Neural crest cell (in vitro differentiated cells): ENCODE measurements at regions not wholly inside any gene's neighbourhood (a gene's known extent, or its start where the extent isn't known, plus 50 kb on each side); places are given as distances from the start of the nearest gene placed in this dataset.

Experiments
- DNase-seq: peaks from one replicate; pipeline ENCODE4 v3.0.0; 2021; ENCODE audit warnings: low read depth, mixed read lengths, low spot score
- H3K27ac Mint-ChIP-seq: one replicate; pipeline ENCODE4 v1.8.0; 2021; ENCODE audit warnings: mild to moderate bottlenecking, mixed read lengths; ENCODE audit not compliant: unreplicated experiment
- H3K27me3 Mint-ChIP-seq: 2 replicates; pipeline ENCODE4 v1.8.0; 2021; ENCODE audit warnings: low read depth, mild to moderate bottlenecking, mixed read lengths
- H3K36me3 Mint-ChIP-seq: 2 replicates; pipeline ENCODE4 v1.8.0; 2021; ENCODE audit warnings: low read depth, mild to moderate bottlenecking, mixed read lengths
- H3K4me1 Mint-ChIP-seq: 2 replicates; pipeline ENCODE4 v1.8.0; 2021; ENCODE audit warnings: mixed read lengths
- H3K4me3 Mint-ChIP-seq: one replicate; pipeline ENCODE4 v1.8.0; 2021; ENCODE audit warnings: mild to moderate bottlenecking, mixed read lengths
- H3K9me3 Mint-ChIP-seq: 2 replicates; pipeline ENCODE4 v1.8.0; 2021; ENCODE audit warnings: mixed read lengths
- CTCF ChIP-seq: fragments of 200-600 bp; sonication (generic); conservative IDR thresholded peaks from 2 replicates; pipeline ENCODE4 v1.5.0; 2021; ENCODE audit warnings: antibody characterized with exemption, mild to moderate bottlenecking

- no peak for TF ChIP-seq CTCF
- H3K27me3 Mint-ChIP-seq = no peaks in the 10 kb centered on the region
- no peaks in the 10 kb centered on the region for H3K9me3 Mint-ChIP-seq
- H3K36me3 Mint-ChIP-seq = no peaks in the 10 kb centered on the region
- DNase-seq = no peak
- peak overlapping the region; percentile 37 for H3K27ac Mint-ChIP-seq
- H3K4me1 Mint-ChIP-seq = peaks cover 12% of the 10 kb centered on the region
- no peak overlapping the region for H3K4me3 Mint-ChIP-seq
These were observed 445.3 kb upstream of the ZNF462 start for GRCh38 chr9:106417685-106418084.

- no peak overlapping the region for H3K27ac Mint-ChIP-seq
- H3K9me3 Mint-ChIP-seq = no peaks in the 10 kb centered on the region
- no peak for TF ChIP-seq CTCF
These were observed 443.1 kb upstream of the ZNF462 start for GRCh38 chr9:106419829-106420228.

DNA sequence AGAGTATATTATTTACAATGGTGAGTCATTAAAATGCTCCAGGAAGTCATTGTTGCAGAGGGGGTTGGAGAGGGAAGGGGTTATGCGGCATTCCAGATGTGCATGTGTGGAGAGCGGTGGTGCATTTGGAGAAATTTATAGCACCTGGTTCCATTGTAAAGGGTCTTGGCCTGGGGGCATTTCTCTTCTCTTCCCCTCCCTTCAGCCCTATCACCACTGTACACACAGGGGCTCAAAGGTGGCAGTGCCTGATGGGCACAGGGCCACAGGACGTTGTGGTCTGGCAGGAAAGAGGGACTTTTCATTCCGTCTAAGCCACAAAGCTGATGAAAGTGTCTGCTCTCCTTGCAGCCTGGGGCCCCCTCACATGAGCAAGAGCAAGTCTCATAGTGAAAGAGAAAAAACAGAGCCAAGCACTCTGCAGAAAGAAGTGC, 442.4 kb upstream of the ZNF462 start:
- Mint-ChIP-seq H3K4me1 (peaks cover 8% of the 10 kb centered on the region), H3K9me3 (no peaks in the 10 kb centered on the region), H3K36me3 (no peaks in the 10 kb centered on the region), H3K4me3 (no peak overlapping the region), H3K27ac (no peak overlapping the region), H3K27me3 (no peaks in the 10 kb centered on the region)
- TF ChIP-seq CTCF = no peak
- no peak for DNase-seq

More at GRCh38 chr9:106419829-106420228, 443.1 kb upstream of the ZNF462 start:
- Mint-ChIP-seq H3K4me1 (peaks cover 8% of the 10 kb centered on the region), H3K27me3 (no peaks in the 10 kb centered on the region), H3K4me3 (no peak overlapping the region), H3K36me3 (no peaks in the 10 kb centered on the region)
- no peak for DNase-seq

GRCh38 chr9:106421772-106422171, 441.2 kb upstream of the ZNF462 start:
- no peak overlapping the region for H3K27ac Mint-ChIP-seq

GRCh38 chr9:106423575-106423974, 439.4 kb upstream of the ZNF462 start:
- peaks cover 5% of the 10 kb centered on the region for H3K9me3 Mint-ChIP-seq

More at GRCh38 chr9:106421772-106422171, 441.2 kb upstream of the ZNF462 start:
- no peak overlapping the region for H3K4me3 Mint-ChIP-seq
- no peaks in the 10 kb centered on the region for H3K36me3 Mint-ChIP-seq
- DNase-seq = no peak
- TF ChIP-seq CTCF = no peak
- peaks cover 4% of the 10 kb centered on the region for H3K9me3 Mint-ChIP-seq
- no peaks in the 10 kb centered on the region for H3K27me3 Mint-ChIP-seq
- H3K4me1 Mint-ChIP-seq = peaks cover 8% of the 10 kb centered on the region

More at GRCh38 chr9:106423575-106423974, 439.4 kb upstream of the ZNF462 start:
- TF ChIP-seq CTCF = no peak
- no peaks in the 10 kb centered on the region for H3K36me3 Mint-ChIP-seq
- DNase-seq = no peak
- H3K4me3 Mint-ChIP-seq = no peak overlapping the region
- no peaks in the 10 kb centered on the region for H3K27me3 Mint-ChIP-seq
- H3K4me1 Mint-ChIP-seq = peaks cover 8% of the 10 kb centered on the region
- H3K27ac Mint-ChIP-seq = no peak overlapping the region
